ENCODE measurements at regions not wholly inside any gene's neighbourhood (a gene's known extent, or its start where the extent isn't known, plus 50 kb on each side); places are given as distances from the start of the nearest gene placed in this dataset.

GRCh38 chr3:145817870-145818483 lies 343.0 kb downstream of the PLOD2 start:
- TF ChIP-seq CTCF (IDR thresholded peaks at IDR 0.05): no peak
- Mint-ChIP-seq H3K9me3 (no peaks in the 10 kb centered on the region), H3K4me3 (no peak overlapping the region), H3K36me3 (ENCODE audit: low read depth) (no peaks in the 10 kb centered on the region), H3K27ac (no peak overlapping the region), H3K27me3 (no peaks in the 10 kb centered on the region), H3K4me1 (ENCODE audit: low read depth) (no peaks in the 10 kb centered on the region)
- no peaks in the 10 kb centered on the region for H3K27me3 ChIP-seq (ENCODE audit: control insufficient read depth in 1 of 2, insufficient read depth in 2 of 2, low read length in 2 of 2)
- POLR2A ChIA-PET: no interaction called here
- DNase-seq: no peak
- H3K27ac ChIP-seq (ENCODE audit: low read depth in 1 of 2, low read length in 2 of 2): no peak overlapping the region
- intact Hi-C loops (cut with DNase I, micrococcal nuclease): no loop called here
- no peaks in the 10 kb centered on the region for H3K36me3 ChIP-seq (ENCODE audit: insufficient read depth, low read length)
- no peak overlapping the region for H3K4me3 ChIP-seq (ENCODE audit: low read length)
- no peaks in the 10 kb centered on the region for H3K4me1 ChIP-seq (ENCODE audit: insufficient read depth, low read length)
- no peak for ATAC-seq (ENCODE audit: poor library complexity)
- CTCF ChIA-PET: interaction anchor here (0.5 kb wide), 1 partner anchor 24 kb away, joined by 3 read pairs; no protein-coding TSS in a partner anchor
- no peaks in the 10 kb centered on the region for H3K9me3 ChIP-seq (ENCODE audit: control insufficient read depth in 1 of 2, insufficient read depth in 1 of 2, low read length in 2 of 2)

DNA sequence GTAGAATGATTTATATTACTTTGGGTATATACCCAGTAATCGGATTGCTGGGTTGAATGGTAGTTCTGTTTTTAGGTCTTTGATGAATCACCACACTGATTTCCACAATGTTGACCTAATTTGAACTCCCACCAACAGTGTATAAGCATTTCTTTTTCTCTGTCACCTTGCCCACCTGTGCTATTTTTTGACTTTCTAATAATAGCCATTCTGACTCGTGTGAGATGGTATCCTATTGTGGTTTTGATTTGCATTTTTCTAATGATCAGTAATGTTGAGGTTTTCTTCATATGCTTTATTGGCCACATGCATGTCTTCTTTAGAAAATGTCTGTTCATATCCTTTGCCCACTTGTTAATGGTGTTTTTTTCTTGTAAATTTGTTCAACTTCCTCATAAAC lies 340.8 kb downstream of the PLOD2 start:
- no peak for DNase-seq
- Histone ChIP-seq H3K4me1 (ENCODE audit: insufficient read depth, low read length) (no peaks in the 10 kb centered on the region), H3K27me3 (ENCODE audit: control insufficient read depth in 1 of 2, insufficient read depth in 2 of 2, low read length in 2 of 2) (no peaks in the 10 kb centered on the region), H3K4me3 (ENCODE audit: low read length) (no peak overlapping the region), H3K9me3 (ENCODE audit: control insufficient read depth in 1 of 2, insufficient read depth in 1 of 2, low read length in 2 of 2) (no peaks in the 10 kb centered on the region), H3K36me3 (ENCODE audit: insufficient read depth, low read length) (no peaks in the 10 kb centered on the region), H3K27ac (ENCODE audit: low read depth in 1 of 2, low read length in 2 of 2) (no peak overlapping the region)
- ChIA-PET CTCF (no interaction called here), POLR2A (no interaction called here)
- no peak overlapping the region for H3K27ac Mint-ChIP-seq
- no peak overlapping the region for H3K4me3 Mint-ChIP-seq
- no peak for TF ChIP-seq CTCF (IDR thresholded peaks at IDR 0.05)
- no peaks in the 10 kb centered on the region for H3K36me3 Mint-ChIP-seq (ENCODE audit: low read depth)
- H3K4me1 Mint-ChIP-seq (ENCODE audit: low read depth): no peaks in the 10 kb centered on the region
- no peaks in the 10 kb centered on the region for H3K27me3 Mint-ChIP-seq
- no peak for ATAC-seq (ENCODE audit: poor library complexity)
- intact Hi-C loops (cut with DNase I, micrococcal nuclease): no loop called here
- H3K9me3 Mint-ChIP-seq: peaks cover 4% of the 10 kb centered on the region

GRCh38 chr3:145842294-145842902 lies 318.6 kb downstream of the PLOD2 start:
- ChIA-PET CTCF (no interaction called here), POLR2A (no interaction called here)
- no peaks in the 10 kb centered on the region for H3K4me1 ChIP-seq (ENCODE audit: insufficient read depth, low read length)
- no peak for ATAC-seq (ENCODE audit: poor library complexity)
- H3K27me3 ChIP-seq (ENCODE audit: control insufficient read depth in 1 of 2, insufficient read depth in 2 of 2, low read length in 2 of 2): no peaks in the 10 kb centered on the region
- H3K4me3 ChIP-seq (ENCODE audit: low read length): no peak overlapping the region
- no peak overlapping the region for H3K27ac ChIP-seq (ENCODE audit: low read depth in 1 of 2, low read length in 2 of 2)
- Mint-ChIP-seq H3K27ac (no peak overlapping the region), H3K9me3 (peaks cover 2% of the 10 kb centered on the region), H3K4me1 (ENCODE audit: low read depth) (no peaks in the 10 kb centered on the region), H3K27me3 (no peaks in the 10 kb centered on the region), H3K4me3 (no peak overlapping the region), H3K36me3 (ENCODE audit: low read depth) (no peaks in the 10 kb centered on the region)
- no peak for DNase-seq
- TF ChIP-seq CTCF (IDR thresholded peaks at IDR 0.05): no peak
- intact Hi-C loops (cut with DNase I, micrococcal nuclease): no loop called here
- peaks cover 0 to 4% of the 10 kb centered on the region in 2 experiments for H3K9me3 ChIP-seq (ENCODE audit: control insufficient read depth in 1 of 2, insufficient read depth in 1 of 2, low read length in 2 of 2)
- H3K36me3 ChIP-seq (ENCODE audit: insufficient read depth, low read length): no peaks in the 10 kb centered on the region
